Cardiac fibroblast (primary cell): ENCODE measurements at regions not wholly inside any gene's neighbourhood (a gene's known extent, or its start where the extent isn't known, plus 50 kb on each side); places are given as distances from the start of the nearest gene placed in this dataset.

ENCODE experiments used
- DNase-seq, 2 donors: peaks; one replicate each; pipeline versions ENCODE4 v3.0.0 to v3.0.0-alpha.2; 2010; ENCODE audit warnings: low read depth in 2 of 2
- H3K4me3 ChIP-seq, 2 donors: replicated peaks in 1 of 2; 1 replicate in 1 of 2; 2 replicates in 1 of 2; pipeline ENCODE4 v1.5.1; 2011; ENCODE audit warnings: low read depth in 2 of 2, low read length in 2 of 2, mild to moderate bottlenecking in 2 of 2, moderate library complexity in 1 of 2
- TF ChIP-seq, protein P1 (sequence below): IDR thresholded peaks from one replicate; pipeline ENCODE4 v1.5.1; 2011; ENCODE audit warnings: low read depth, mild to moderate bottlenecking, low read length, inconsistent platforms

- TF ChIP-seq, protein P1, sequence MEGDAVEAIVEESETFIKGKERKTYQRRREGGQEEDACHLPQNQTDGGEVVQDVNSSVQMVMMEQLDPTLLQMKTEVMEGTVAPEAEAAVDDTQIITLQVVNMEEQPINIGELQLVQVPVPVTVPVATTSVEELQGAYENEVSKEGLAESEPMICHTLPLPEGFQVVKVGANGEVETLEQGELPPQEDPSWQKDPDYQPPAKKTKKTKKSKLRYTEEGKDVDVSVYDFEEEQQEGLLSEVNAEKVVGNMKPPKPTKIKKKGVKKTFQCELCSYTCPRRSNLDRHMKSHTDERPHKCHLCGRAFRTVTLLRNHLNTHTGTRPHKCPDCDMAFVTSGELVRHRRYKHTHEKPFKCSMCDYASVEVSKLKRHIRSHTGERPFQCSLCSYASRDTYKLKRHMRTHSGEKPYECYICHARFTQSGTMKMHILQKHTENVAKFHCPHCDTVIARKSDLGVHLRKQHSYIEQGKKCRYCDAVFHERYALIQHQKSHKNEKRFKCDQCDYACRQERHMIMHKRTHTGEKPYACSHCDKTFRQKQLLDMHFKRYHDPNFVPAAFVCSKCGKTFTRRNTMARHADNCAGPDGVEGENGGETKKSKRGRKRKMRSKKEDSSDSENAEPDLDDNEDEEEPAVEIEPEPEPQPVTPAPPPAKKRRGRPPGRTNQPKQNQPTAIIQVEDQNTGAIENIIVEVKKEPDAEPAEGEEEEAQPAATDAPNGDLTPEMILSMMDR, result no peak
- no peak for DNase-seq
Observed at GRCh38 chr3:82364827-82365226, 603.4 kb upstream of the GBE1 start.

DNA sequence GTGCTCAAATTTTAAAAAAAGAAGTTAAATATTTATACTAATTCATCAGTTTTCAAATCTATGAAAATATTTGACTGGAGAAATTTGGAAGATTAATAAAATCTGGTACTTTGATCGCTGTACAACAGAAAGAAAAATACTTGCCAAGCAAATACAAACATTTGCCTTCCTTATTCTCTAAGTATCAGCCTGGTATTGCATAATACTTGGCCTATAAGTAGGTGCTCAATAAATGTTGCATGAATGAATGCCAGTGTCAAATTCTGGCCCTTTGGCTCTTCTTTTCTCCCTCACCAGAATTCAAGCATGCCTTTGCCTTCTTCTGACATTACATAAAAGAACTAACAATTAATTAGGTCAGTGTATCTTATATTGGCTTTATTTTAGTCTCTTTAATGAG is 601.7 kb upstream of the GBE1 start:
- DNase-seq, result no peak
- no peak overlapping the region for H3K4me3 ChIP-seq
- TF ChIP-seq, protein P1, result no peak

More at GRCh38 chr3:82364827-82365226, 603.4 kb upstream of the GBE1 start:
- no peak overlapping the region for H3K4me3 ChIP-seq

DNA sequence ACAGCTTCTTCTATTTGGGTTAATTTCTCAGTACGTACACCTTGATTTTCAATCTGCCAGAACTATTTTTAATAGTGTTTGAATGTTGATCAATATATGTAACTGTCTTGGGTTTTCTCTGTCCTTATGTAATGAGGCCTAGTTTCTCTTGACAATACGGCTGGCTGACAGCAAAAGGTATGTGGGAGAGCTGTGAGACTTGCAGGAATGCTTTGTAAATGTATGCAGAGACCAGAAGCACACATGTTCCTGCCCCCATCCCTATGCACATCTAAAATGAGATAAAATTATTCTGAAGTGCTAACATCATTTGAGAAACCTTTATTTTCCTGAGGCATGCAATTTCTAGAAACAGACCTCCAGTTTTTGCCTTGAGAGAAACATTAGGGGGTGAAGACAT is 593.8 kb upstream of the GBE1 start:
- TF ChIP-seq, protein P1, result no peak
- DNase-seq, result no peak
- no peak overlapping the region for H3K4me3 ChIP-seq

- no peak for DNase-seq
- TF ChIP-seq, protein P1, result no peak
- no peak overlapping the region for H3K4me3 ChIP-seq
Observed at GRCh38 chr3:82354228-82354627, 592.8 kb upstream of the GBE1 start.

GRCh38 chr3:82353306-82354171 is 592.1 kb upstream of the GBE1 start:
- H3K4me3 ChIP-seq, result no peak overlapping the region
- no peak for DNase-seq
- TF ChIP-seq, protein P1, result no peak

DNA sequence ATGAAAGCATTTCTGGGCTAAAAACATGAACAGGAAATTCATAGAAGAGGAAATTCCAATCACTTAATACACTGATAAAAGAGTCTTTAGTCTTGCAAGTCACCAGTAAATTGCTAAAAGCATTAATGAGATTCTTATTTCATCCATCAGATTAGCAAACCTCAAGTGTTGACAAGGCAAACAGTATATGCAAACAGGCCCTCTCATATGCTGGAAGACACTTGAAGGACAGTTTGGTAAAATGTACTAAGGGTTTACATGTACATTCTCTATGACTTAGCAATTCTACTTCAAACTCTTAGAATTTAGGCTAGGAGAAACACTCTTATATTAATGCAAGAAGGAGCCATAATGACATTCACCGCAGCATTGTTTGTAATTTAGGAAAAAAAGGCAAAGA is 586.1 kb upstream of the GBE1 start:
- no peak overlapping the region for H3K4me3 ChIP-seq
- DNase-seq, result no peak
- TF ChIP-seq, protein P1, result no peak
